ENCODE measurements at regions not wholly inside any gene's neighbourhood (a gene's known extent, or its start where the extent isn't known, plus 50 kb on each side); places are given as distances from the start of the nearest gene placed in this dataset.
"Not testable (repeated sequence)": the region's sequence is repeated elsewhere in the genome, so short reads cannot be mapped to it uniquely, and the experiment has no call there.

GRCh38 chr20:25987928-25988560, 291.4 kb upstream of the ZNF337 start:
- DNase-seq (ENCODE audit: low read depth in 2 of 2), result not testable (repeated sequence)

- DNase-seq (ENCODE audit: low read depth in 2 of 2), result peak; percentile 29 to 35
These were observed 290.6 kb upstream of the ZNF337 start for GRCh38 chr20:25987073-25987927.

DNA sequence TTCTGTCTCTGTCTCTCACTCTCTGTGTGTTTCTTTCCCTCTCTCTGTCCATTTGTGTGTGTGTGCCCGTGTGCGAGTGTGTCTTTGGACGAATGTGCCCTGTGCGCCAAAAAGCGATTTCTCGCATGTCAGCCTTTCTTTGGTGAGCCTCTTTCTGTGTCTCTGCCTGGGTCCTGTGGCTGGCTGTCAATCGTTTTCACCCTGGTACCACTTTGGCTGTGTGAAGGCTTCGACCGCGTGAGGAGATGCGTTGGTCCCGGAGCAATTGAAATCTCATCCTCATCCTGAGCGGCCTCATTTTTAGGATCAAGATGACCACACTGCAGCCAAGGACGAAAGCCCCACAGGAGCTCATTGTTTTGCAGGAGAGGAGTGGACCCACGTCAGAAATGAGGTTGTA, 288.9 kb upstream of the ZNF337 start:
- no peak for DNase-seq (ENCODE audit: low read depth in 2 of 2)

DNA sequence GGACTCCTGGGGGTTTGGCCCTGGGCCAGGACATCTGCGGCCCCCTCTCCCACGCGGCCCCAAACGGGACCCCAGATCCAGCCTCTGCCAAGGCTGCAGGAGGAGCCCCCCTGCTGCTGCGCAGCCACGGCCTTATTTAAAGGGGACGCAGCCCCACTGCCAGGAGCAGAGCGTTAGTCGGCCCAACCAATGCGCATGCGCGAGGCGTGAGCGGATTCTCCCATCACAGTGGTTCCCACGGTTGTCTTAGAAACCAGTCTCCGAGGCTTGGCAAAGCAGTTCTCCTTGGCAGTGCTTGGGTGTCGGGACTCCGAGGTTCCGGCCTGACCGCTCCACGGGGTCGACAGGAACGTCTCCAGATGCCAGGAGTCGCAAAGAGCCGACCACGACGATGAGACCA, 288.3 kb upstream of the ZNF337 start:
- DNase-seq (ENCODE audit: low read depth in 2 of 2), result peak; percentile 24 to 30

- DNase-seq (ENCODE audit: low read depth in 2 of 2), result not testable (repeated sequence)
These were observed 286.0 kb upstream of the ZNF337 start for GRCh38 chr20:25982701-25983100.

DNA sequence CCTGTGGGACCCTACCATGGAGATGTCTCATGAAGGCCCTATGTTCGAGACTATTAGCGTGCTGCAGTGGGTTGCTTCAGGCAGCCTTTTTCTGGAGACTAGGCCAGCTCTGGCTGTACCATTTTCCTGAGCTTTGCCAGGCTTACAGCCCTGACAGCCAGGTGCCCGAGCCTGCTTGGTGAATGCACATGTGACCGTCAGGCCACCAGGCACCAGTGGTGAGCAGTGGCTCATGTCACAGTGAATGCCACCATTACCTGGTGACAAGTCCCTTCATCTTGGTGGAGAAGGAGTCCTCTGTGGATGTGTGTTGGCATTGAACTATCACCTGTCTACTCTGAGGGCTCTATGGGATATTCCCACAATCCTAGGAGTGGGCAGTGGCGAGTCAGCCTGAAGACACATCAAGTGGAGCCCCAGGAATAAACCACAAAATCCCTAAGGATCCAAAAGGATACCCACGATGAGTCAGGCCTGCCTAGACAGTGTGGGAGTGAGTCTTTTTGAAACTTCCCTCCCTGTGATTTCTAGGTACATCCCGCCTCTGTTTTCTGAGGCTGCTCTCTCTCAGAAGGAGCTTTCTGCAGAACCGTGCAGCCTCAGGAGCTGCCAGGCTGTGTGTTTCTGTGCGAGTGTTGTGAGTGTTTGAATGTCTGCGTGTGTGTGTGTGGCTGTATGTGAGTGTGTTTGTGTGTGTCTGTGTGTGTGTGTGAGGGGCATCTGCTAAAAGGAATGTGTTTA, 282.0 kb upstream of the ZNF337 start:
- DNase-seq (ENCODE audit: low read depth in 2 of 2), result not testable (repeated sequence)

DNA sequence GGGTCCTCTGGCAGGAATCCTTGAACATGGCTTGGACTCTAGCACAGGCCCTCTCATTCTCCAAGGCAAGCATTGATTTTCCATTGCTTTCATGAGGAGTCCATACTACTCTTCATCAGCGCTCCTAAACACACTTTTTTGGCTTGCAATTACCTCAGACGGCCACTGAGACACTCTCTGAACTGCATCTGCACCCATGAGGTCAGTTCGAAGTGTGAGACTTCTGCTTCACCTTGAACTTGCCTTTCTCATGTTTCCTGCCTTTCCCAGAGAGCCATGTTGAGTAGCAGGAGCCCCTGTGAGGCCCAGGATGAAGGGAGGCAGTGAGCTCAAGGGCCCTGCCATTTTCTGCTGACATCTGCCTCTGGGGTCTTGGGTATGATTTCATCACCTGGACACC, 279.2 kb upstream of the ZNF337 start:
- not testable (repeated sequence) for DNase-seq (ENCODE audit: low read depth in 2 of 2)

GRCh38 chr20:25965203-25965602, 268.6 kb upstream of the ZNF337 start:
- not testable (repeated sequence) for DNase-seq (ENCODE audit: low read depth in 2 of 2)

- DNase-seq (ENCODE audit: low read depth in 2 of 2), result not testable (repeated sequence)
These were observed 257.2 kb upstream of the ZNF337 start for GRCh38 chr20:25953876-25954275.

DNA sequence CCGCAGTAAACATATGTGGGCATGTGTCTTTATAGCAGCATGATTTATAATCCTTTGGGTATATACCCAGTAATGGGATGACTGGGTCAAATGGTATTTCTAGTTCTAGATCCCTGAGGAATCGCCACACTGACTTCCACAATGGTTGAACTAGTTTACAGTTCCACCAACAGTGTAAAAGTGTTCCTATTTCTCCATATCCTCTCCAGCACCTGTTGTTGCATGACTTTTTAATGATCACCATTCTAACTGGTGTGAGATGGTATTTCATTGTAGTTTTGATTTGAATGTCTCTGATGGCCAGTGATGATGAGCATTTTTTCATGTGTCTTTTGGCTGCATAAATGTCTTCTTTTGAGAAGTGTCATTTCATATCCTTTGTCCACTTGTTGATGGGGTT, 238.6 kb upstream of the ZNF337 start:
- not testable (repeated sequence) for DNase-seq (ENCODE audit: low read depth in 2 of 2)

- not testable (repeated sequence) for DNase-seq (ENCODE audit: low read depth in 2 of 2)
These were observed 236.2 kb upstream of the ZNF337 start for GRCh38 chr20:25932806-25933205.

DNA sequence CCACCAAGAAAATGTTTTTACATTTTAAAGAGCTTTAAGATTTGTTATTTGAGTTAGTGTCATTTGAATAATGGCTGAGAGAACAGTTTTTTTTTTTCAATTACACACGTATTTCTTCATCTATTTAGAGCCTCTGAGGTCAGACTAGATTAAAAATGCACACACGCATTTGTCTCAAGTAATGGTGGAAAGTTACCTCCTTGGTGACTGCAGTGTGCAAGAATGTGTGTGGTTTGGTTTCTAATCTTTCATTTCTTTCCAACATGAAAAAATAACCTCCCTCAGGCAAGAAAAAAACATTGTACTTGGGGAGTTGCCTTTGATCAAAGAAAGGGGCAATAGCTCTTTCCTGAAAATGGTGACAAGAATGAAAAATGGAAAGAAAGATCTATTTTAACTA, 235.5 kb upstream of the ZNF337 start:
- not testable (repeated sequence) for DNase-seq (ENCODE audit: low read depth in 2 of 2)

- DNase-seq (ENCODE audit: low read depth in 2 of 2), result not testable (repeated sequence)
These were observed 205.7 kb upstream of the ZNF337 start for GRCh38 chr20:25902321-25902720.

- not testable (repeated sequence) for DNase-seq (ENCODE audit: low read depth in 2 of 2)
These were observed 202.0 kb upstream of the ZNF337 start for GRCh38 chr20:25898663-25899062.

DNA sequence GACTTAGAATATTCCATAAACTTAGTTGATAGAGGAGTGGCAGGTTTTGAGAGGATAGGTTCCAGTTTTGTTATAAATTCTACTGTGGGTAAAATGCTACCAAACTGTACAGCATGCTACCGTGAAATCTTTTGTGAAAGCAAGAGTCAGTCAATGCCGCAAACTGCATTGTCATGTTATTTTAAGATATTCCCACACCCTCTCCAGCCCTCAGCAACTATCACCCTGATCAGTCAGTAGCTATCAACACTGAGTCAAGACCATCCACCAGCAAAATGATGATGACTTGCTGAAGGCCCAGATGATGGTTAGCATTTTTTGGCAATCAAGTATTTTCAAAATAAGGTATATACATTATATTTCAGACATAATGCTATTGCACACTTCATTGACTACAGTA, 182.4 kb upstream of the ZNF337 start:
- not testable (repeated sequence) for DNase-seq (ENCODE audit: low read depth in 2 of 2)

GRCh38 chr20:25868650-25868979, 172.0 kb upstream of the ZNF337 start:
- DNase-seq (ENCODE audit: low read depth in 2 of 2), result not testable (repeated sequence)

DNA sequence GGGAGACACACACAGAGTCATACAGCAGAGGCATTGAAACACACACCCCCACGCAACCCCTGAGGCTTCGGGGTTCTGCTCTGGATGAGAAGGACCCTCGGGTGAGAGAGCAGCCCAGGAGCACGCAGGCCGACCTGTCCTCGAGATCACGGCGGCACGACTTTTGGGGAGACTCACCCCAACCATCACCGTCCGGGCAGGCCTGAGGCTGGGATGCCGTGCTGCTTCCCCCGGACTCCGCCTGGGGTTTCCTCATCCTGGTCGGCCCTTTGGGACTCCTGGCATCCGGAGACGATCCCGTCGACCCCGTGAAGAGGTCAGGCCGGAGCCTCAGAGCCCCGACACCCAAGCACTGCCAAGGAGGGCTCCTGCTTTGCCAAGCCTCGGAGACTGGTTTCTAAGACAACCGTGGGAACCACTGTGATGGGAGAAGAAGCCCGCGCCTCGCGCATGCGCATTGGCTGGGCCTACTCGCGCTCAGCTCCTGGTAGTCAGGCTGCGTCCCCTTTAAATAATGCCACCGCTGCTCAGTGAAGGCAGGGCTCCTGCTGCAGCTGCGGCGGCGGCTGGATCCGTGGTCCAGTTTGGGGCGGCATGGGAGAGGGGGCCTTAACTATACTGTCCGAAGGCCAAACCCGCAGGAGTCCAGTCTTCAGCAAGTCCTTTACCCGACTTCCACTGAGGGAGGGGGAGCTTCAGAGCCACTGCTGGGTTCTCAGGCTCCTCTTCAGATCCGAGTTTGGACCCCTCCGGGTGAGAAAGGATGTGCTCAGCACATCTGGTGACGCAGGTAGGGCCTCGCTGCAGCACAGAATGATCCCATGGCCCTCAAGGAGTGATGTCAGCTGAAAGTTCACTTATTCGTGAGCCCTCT, 171.4 kb upstream of the ZNF337 start:
- peak; percentile 59 to 71 for DNase-seq (ENCODE audit: low read depth in 2 of 2)

DNA sequence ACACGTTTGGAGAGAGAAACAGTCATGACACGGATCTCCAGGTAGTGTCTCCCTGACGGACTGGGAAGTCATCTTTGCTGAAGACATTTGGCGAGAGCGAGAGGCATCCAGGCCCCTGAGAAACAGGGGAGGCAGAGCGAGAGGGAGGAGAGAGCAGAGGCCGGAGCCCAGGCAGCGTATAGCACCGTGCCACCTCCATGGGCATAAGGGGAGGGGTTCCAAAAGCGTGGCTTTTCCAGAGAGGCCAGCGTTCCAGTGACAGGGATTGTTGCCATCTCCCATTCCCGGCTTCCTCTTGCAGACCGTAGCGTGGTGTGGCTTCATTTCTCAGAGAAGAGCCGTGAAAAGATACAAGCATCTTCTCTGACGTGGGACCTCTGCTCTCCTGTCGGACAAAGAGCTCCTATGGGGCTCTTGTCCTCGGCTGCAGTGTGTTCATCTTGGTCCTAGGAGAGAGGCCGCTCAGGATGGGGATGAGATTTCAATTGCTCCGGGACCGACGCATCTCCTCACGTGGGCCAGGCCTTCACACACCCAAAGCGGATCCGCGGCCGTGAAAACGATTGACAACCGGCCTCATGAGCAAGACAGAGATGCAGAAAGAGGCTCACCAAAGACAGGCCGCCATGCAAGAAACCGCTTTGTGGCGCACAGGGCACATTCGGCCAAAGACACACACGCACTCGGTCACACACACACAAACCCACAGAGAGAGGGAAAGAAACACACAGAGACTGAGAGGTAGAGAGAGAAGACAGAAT, 170.5 kb upstream of the ZNF337 start:
- not testable (repeated sequence) for DNase-seq (ENCODE audit: low read depth in 2 of 2)

- DNase-seq (ENCODE audit: low read depth in 2 of 2), result peak; percentile 54 to 69
These were observed 169.3 kb upstream of the ZNF337 start for GRCh38 chr20:25865715-25866656.
